SK-N-MC (cell line): ENCODE measurements at regions not wholly inside any gene's neighbourhood (a gene's known extent, or its start where the extent isn't known, plus 50 kb on each side); places are given as distances from the start of the nearest gene placed in this dataset.

Source experiments
- EZH2 ChIP-seq: fragments of 200-600 bp; sonication (generic); IDR thresholded peaks from one replicate; pipeline ENCODE4 v1.6.1; 2017; ENCODE audit warnings: antibody characterized with exemption
- FOXP2 ChIP-seq: optimal IDR thresholded peaks from 2 replicates; pipeline ENCODE3; 2011; ENCODE audit warnings: mild to moderate bottlenecking, moderate library complexity; ENCODE audit not compliant: insufficient read depth; ENCODE audit errors: extremely low read length, control extremely low read depth
- POLR2AphosphoS5 ChIP-seq: IDR thresholded peaks from 2 replicates; pipeline ENCODE4 v1.6.1; 2012; ENCODE audit warnings: mild to moderate bottlenecking, low read depth, low read length, borderline replicate concordance

DNA sequence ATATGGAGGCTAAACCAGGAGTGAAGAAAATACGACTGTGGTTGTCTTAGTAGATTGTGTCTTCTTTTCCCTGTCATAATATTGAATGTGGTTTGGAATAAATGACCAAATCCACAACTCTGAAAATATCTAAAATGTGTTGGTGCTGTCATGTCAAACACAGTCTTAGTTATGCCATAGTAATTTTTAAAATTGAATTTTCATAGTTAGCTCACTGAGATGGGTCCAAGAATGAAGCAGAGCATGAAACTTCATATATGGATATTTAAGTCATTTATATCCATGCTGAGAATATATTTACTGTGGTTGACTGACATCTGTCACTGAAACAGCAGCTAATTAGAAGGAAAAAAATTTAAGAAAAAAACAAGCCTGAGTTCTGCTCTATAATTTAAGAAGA lies 260.4 kb upstream of the ATP10B start:
- TF ChIP-seq EZH2 (no peak), POLR2AphosphoS5 (no peak), FOXP2 (no peak)
